ENCODE measurements at regions not wholly inside any gene's neighbourhood (a gene's known extent, or its start where the extent isn't known, plus 50 kb on each side); places are given as distances from the start of the nearest gene placed in this dataset.

GRCh38 chr4:137070614-137071013, 461.7 kb downstream of the PCDH18 start:
- Histone ChIP-seq H3K4me3 (replicated peaks in 1 of 3; ENCODE audit: low read depth in 2 of 3, low read length in 3 of 3) (no peak overlapping the region), H3K9ac (ENCODE audit: insufficient read depth, low read length, poor library complexity, severe bottlenecking) (no peak overlapping the region), H3K36me3 (replicated peaks in 1 of 2; ENCODE audit: control insufficient read depth in 1 of 2, insufficient read depth in 2 of 2, low read length in 2 of 2) (no peaks in the 10 kb centered on the region), H3K4me2 (replicated peaks; ENCODE audit: extremely low read depth, low read length, poor library complexity, severe bottlenecking) (no peak overlapping the region), H3K79me2 (ENCODE audit: insufficient read depth, low read length) (no peaks in the 10 kb centered on the region), H3K27ac (ENCODE audit: low read depth in 1 of 2, low read length in 2 of 2) (no peak overlapping the region), H3K27me3 (ENCODE audit: control insufficient read depth in 2 of 2, insufficient read depth in 2 of 2, low read length in 2 of 2) (no peaks in the 10 kb centered on the region), H4K20me1 (ENCODE audit: insufficient read depth, low read length) (no peaks in the 10 kb centered on the region), H2AFZ (ENCODE audit: insufficient read depth, low read depth, low read length, poor library complexity, severe bottlenecking) (no peak overlapping the region), H3K4me1 (ENCODE audit: control insufficient read depth in 1 of 2, insufficient read depth in 2 of 2, low read length in 2 of 2) (no peaks in the 10 kb centered on the region), H3K9me3 (replicated peaks in 1 of 2; ENCODE audit: control insufficient read depth in 1 of 2, insufficient read depth in 1 of 2, low read length in 2 of 2) (no peaks in the 10 kb centered on the region)
- Mint-ChIP-seq H3K4me1 (no peaks in the 10 kb centered on the region), H3K9me3 (peaks cover 0 to 6% (median 0%) of the 10 kb centered on the region in 7 donors), H3K36me3 (no peaks in the 10 kb centered on the region), H3K4me3 (no peak overlapping the region), H3K27me3 (ENCODE audit: low read depth in 3 of 3) (peaks cover 0 to 2% (median 1%) of the 10 kb centered on the region in 3 donors), H3K27ac (no peak overlapping the region)
- no peak for DNase-seq
- 69% methylated on average over 2 of the region's 2 CpGs for WGBS (ENCODE audit: insufficient coverage)
- TF ChIP-seq, protein P1, sequence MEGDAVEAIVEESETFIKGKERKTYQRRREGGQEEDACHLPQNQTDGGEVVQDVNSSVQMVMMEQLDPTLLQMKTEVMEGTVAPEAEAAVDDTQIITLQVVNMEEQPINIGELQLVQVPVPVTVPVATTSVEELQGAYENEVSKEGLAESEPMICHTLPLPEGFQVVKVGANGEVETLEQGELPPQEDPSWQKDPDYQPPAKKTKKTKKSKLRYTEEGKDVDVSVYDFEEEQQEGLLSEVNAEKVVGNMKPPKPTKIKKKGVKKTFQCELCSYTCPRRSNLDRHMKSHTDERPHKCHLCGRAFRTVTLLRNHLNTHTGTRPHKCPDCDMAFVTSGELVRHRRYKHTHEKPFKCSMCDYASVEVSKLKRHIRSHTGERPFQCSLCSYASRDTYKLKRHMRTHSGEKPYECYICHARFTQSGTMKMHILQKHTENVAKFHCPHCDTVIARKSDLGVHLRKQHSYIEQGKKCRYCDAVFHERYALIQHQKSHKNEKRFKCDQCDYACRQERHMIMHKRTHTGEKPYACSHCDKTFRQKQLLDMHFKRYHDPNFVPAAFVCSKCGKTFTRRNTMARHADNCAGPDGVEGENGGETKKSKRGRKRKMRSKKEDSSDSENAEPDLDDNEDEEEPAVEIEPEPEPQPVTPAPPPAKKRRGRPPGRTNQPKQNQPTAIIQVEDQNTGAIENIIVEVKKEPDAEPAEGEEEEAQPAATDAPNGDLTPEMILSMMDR (IDR thresholded peaks at IDR 0.05): no peak
- intact Hi-C loops (cut with micrococcal nuclease): no loop called here

- Histone ChIP-seq H3K36me3 (replicated peaks in 1 of 2; ENCODE audit: control insufficient read depth in 1 of 2, insufficient read depth in 2 of 2, low read length in 2 of 2) (no peaks in the 10 kb centered on the region), H3K9me3 (replicated peaks in 1 of 2; ENCODE audit: control insufficient read depth in 1 of 2, insufficient read depth in 1 of 2, low read length in 2 of 2) (no peaks in the 10 kb centered on the region), H3K4me3 (replicated peaks in 1 of 3; ENCODE audit: low read depth in 2 of 3, low read length in 3 of 3) (no peak overlapping the region), H3K27me3 (ENCODE audit: control insufficient read depth in 2 of 2, insufficient read depth in 2 of 2, low read length in 2 of 2) (no peaks in the 10 kb centered on the region), H4K20me1 (ENCODE audit: insufficient read depth, low read length) (no peaks in the 10 kb centered on the region), H3K79me2 (ENCODE audit: insufficient read depth, low read length) (no peaks in the 10 kb centered on the region), H2AFZ (ENCODE audit: insufficient read depth, low read depth, low read length, poor library complexity, severe bottlenecking) (no peak overlapping the region), H3K4me1 (ENCODE audit: control insufficient read depth in 1 of 2, insufficient read depth in 2 of 2, low read length in 2 of 2) (no peaks in the 10 kb centered on the region), H3K27ac (ENCODE audit: low read depth in 1 of 2, low read length in 2 of 2) (no peak overlapping the region), H3K9ac (ENCODE audit: insufficient read depth, low read length, poor library complexity, severe bottlenecking) (no peak overlapping the region), H3K4me2 (replicated peaks; ENCODE audit: extremely low read depth, low read length, poor library complexity, severe bottlenecking) (no peak overlapping the region)
- intact Hi-C loops (cut with micrococcal nuclease): no loop called here
- no peak overlapping the region for H3K4me3 Mint-ChIP-seq
- no peaks in the 10 kb centered on the region for H3K36me3 Mint-ChIP-seq
- no CpG with 5 or more reads among the region's 2 CpGs for WGBS (ENCODE audit: insufficient coverage)
- peaks cover 0 to 2% (median 0%) of the 10 kb centered on the region in 3 donors for H3K27me3 Mint-ChIP-seq (ENCODE audit: low read depth in 3 of 3)
- no peaks in the 10 kb centered on the region for H3K4me1 Mint-ChIP-seq
- no peak for DNase-seq
- peaks cover 0 to 6% (median 0%) of the 10 kb centered on the region in 7 donors for H3K9me3 Mint-ChIP-seq
- no peak overlapping the region for H3K27ac Mint-ChIP-seq
- TF ChIP-seq, protein P1 (IDR thresholded peaks at IDR 0.05): no peak
These were observed 462.8 kb downstream of the PCDH18 start for GRCh38 chr4:137069473-137069872.
